ENCODE measurements at regions not wholly inside any gene's neighbourhood (a gene's known extent, or its start where the extent isn't known, plus 50 kb on each side); places are given as distances from the start of the nearest gene placed in this dataset.

DNA sequence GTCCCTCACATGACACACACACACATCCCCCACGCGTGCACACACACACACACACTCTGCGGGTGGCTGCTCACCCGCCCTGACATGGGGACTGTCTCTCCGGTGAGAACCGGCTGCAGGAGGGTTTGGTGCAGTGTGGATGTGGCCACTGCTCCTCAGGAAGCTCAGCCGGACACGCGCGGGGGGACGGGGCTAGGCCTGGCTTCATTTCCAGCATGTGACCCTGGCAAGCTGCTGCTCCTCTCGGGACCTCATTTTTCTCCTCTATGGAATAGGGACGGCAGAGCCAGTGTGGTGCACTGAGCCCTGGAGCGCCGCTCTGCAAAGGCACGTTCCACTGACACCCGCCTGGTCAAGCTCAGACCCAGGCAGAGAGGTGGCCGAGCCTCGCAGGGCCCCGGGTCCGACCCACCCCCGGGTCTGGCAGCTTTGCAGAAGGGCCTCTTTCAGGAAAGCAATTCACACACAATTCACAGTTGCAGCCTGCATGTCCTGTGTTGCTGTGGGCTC is 56.8 kb upstream of the SLCO4A1 start:
- no peak overlapping the region for H3K4me3 ChIP-seq (ENCODE audit: low read depth, low read length)
- TF ChIP-seq, protein P1, sequence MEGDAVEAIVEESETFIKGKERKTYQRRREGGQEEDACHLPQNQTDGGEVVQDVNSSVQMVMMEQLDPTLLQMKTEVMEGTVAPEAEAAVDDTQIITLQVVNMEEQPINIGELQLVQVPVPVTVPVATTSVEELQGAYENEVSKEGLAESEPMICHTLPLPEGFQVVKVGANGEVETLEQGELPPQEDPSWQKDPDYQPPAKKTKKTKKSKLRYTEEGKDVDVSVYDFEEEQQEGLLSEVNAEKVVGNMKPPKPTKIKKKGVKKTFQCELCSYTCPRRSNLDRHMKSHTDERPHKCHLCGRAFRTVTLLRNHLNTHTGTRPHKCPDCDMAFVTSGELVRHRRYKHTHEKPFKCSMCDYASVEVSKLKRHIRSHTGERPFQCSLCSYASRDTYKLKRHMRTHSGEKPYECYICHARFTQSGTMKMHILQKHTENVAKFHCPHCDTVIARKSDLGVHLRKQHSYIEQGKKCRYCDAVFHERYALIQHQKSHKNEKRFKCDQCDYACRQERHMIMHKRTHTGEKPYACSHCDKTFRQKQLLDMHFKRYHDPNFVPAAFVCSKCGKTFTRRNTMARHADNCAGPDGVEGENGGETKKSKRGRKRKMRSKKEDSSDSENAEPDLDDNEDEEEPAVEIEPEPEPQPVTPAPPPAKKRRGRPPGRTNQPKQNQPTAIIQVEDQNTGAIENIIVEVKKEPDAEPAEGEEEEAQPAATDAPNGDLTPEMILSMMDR (IDR thresholded peaks at IDR 0.05; ENCODE audit: insufficient read depth, low read depth, low read length, missing control alignments), result no peak
- no peak for DNase-seq (ENCODE audit: low read depth)

- TF ChIP-seq, protein P1 (IDR thresholded peaks at IDR 0.05; ENCODE audit: insufficient read depth, low read depth, low read length, missing control alignments), result no peak
- DNase-seq (ENCODE audit: low read depth), result no peak
- no peak overlapping the region for H3K4me3 ChIP-seq (ENCODE audit: low read depth, low read length)
Observed at GRCh38 chr20:62586799-62587198, 55.5 kb upstream of the SLCO4A1 start.

DNA sequence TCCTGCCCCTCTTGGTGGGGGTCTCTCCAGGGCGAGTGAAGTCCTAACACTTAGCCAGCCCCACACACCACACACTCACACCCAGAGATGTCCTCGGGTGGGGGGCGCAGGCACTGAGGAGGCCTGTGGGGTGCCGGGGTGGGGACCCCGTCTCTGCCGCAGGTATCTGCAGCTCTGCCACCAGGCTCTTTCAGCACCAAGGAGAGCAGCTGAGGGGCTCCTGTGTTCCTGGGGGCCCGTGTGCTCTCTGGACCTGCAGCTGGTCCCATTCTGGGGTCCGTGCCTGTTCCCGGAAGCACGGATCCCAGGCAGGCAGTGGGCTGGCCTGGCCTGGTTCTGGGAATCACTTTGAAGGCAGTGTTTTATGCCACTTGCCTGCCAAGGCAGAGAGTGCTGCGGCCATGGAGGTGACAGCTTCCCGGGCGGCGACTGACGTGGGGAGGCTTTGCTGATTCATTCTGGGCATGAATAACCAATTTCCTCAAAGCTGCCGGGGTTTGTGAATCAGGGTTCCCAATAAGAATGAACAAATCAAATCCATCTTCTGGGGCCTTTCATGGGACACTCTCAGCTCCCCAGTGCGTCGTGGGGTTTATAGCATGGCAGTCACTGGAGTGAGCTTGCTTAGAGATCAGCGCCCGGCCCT is 54.4 kb upstream of the SLCO4A1 start:
- no peak overlapping the region for H3K4me3 ChIP-seq (ENCODE audit: low read depth, low read length)
- DNase-seq (ENCODE audit: low read depth), result no peak
- TF ChIP-seq, protein P1 (IDR thresholded peaks at IDR 0.05; ENCODE audit: insufficient read depth, low read depth, low read length, missing control alignments), result no peak

DNA sequence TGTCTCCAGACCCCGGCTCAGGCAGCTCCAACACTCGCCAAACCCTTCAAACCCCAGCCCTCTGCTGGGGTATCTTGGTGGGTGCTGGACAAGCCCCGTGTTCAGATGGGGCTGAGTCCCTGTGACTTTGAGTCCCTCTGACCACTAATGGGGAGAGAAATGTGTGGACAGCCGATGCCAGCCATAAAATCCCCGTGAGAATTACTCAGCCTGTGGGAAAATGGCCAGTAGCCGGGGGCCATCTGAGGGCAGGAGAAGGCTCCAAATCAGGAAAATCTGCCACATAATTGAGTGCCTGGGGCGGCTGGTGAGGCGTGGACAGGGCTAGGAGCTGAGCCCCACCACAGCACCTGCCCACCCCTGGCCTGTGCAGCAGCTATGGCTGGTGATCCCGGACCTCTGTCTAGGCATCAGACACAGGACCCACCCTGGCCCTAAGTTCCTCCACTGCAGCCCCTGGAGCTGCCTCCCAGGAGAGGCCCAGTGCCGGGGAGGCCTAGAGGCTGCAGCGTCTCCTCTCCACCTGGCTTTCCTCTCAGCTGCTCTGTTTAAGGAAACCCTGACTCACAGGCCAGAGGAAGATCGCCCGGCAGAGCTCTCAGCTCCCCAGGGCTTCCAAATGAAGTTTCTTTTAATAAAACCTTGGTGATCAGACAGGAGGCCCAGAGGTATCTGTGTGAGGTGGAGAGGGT is 53.7 kb upstream of the SLCO4A1 start:
- DNase-seq (ENCODE audit: low read depth), result no peak
- TF ChIP-seq, protein P1 (IDR thresholded peaks at IDR 0.05; ENCODE audit: insufficient read depth, low read depth, low read length, missing control alignments), result no peak
- no peak overlapping the region for H3K4me3 ChIP-seq (ENCODE audit: low read depth, low read length)

DNA sequence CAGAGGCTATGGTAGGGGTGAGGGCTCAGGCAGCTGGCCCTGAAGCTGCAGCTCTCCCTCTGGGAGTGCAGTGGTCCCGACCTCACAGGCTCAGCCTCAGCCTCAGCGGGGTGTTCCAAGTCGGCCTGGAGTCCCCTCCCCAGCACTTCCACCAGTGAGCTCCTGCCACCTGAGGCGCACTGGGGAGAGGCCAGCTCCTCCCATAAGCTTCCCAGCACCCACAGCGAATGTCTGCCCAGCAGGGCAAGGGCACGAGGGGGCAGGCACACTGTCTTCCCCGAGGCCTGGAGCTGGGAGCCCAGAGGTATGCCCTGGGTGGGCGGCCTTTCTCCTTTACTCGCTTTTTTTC is 53.2 kb upstream of the SLCO4A1 start:
- TF ChIP-seq, protein P1 (IDR thresholded peaks at IDR 0.05; ENCODE audit: insufficient read depth, low read depth, low read length, missing control alignments), result no peak
- no peak for DNase-seq (ENCODE audit: low read depth)
- no peak overlapping the region for H3K4me3 ChIP-seq (ENCODE audit: low read depth, low read length)

- DNase-seq (ENCODE audit: low read depth), result no peak
- TF ChIP-seq, protein P1 (IDR thresholded peaks at IDR 0.05; ENCODE audit: insufficient read depth, low read depth, low read length, missing control alignments), result no peak
- no peak overlapping the region for H3K4me3 ChIP-seq (ENCODE audit: low read depth, low read length)
Observed at GRCh38 chr20:62589720-62590119, 52.6 kb upstream of the SLCO4A1 start.

All from GM12865 (cell line).